Hepatocyte (in vitro differentiated cells): ENCODE measurements at regions not wholly inside any gene's neighbourhood (a gene's known extent, or its start where the extent isn't known, plus 50 kb on each side); places are given as distances from the start of the nearest gene placed in this dataset.

Experiments used
- DNase-seq: peaks from one replicate; pipeline ENCODE4 v3.0.0-alpha.2; 2016; ENCODE audit warnings: low spot score
- H2AFZ ChIP-seq: fragments of 200-600 bp; sonication (generic); 2 replicates; pipeline ENCODE4 v1.6.0; 2016; ENCODE audit warnings: antibody characterized with exemption, mild to moderate bottlenecking
- H3K27ac ChIP-seq: fragments of 200-600 bp; sonication (generic); 2 replicates; pipeline ENCODE4 v1.5.1; 2016; ENCODE audit warnings: mild to moderate bottlenecking
- H3K27me3 ChIP-seq: fragments of 200-600 bp; sonication (generic); 2 replicates; pipeline ENCODE4 v1.6.1; 2016
- H3K36me3 ChIP-seq: fragments of 200-600 bp; sonication (generic); replicated peaks from 2 replicates; pipeline ENCODE4 v1.5.1; 2016; ENCODE audit warnings: low read depth; ENCODE audit not compliant: insufficient read depth
- H3K4me1 ChIP-seq: fragments of 200-600 bp; sonication (generic); 2 replicates; pipeline ENCODE4 v1.5.1; 2016; ENCODE audit warnings: mild to moderate bottlenecking, moderate library complexity; ENCODE audit not compliant: insufficient read depth
- H3K4me2 ChIP-seq: fragments of 200-600 bp; sonication (generic); 2 replicates; pipeline ENCODE4 v1.6.0; 2016
- H3K4me3 ChIP-seq: fragments of 200-600 bp; sonication (generic); 2 replicates; pipeline ENCODE4 v1.5.1; 2016; ENCODE audit warnings: mild to moderate bottlenecking
- H3K79me2 ChIP-seq: fragments of 200-600 bp; sonication (generic); 2 replicates; pipeline ENCODE4 v1.6.0; 2017; ENCODE audit warnings: mild to moderate bottlenecking
- H3K9me2 ChIP-seq: fragments of 200-600 bp; sonication (generic); replicated peaks from 2 replicates; pipeline ENCODE4 v1.6.0; 2017; ENCODE audit warnings: mild to moderate bottlenecking; ENCODE audit not compliant: insufficient read depth
- H3K9me3 ChIP-seq: fragments of 200-600 bp; sonication (generic); 2 replicates; pipeline ENCODE4 v1.5.1; 2016; ENCODE audit warnings: low read depth, mild to moderate bottlenecking
- H4K20me1 ChIP-seq: fragments of 200-600 bp; sonication (generic); 2 replicates; pipeline ENCODE4 v1.6.0; 2016; ENCODE audit warnings: mild to moderate bottlenecking; ENCODE audit not compliant: insufficient read depth, poor library complexity, severe bottlenecking
- EZH2 ChIP-seq: fragments of 200-600 bp; sonication (generic); IDR thresholded peaks from 2 replicates; pipeline ENCODE4 v1.6.1; 2016; ENCODE audit warnings: antibody characterized with exemption, mild to moderate bottlenecking, borderline replicate concordance
- EZH2phosphoT487 ChIP-seq: fragments of 200-600 bp; sonication (generic); IDR thresholded peaks from one replicate; pipeline ENCODE4 v1.6.1; 2018; ENCODE audit warnings: antibody characterized with exemption, mild to moderate bottlenecking, low read depth, moderate library complexity; ENCODE audit not compliant: unreplicated experiment, severe bottlenecking
- WGBS: methylation state at CpG from one replicate; pipeline ENCODE4 v1.1.6; 2016; ENCODE audit warnings: low lambda C conversion rate; ENCODE audit errors: missing lambda C conversion rate; 5-methylcytosine and 5-hydroxymethylcytosine counted together
- TF ChIP-seq, protein P1 (sequence below): fragments of 200-600 bp; sonication (generic); IDR thresholded peaks from 2 replicates; pipeline ENCODE4 v1.5.1; 2016; ENCODE audit warnings: antibody characterized with exemption, mild to moderate bottlenecking; ENCODE audit not compliant: poor library complexity

DNA sequence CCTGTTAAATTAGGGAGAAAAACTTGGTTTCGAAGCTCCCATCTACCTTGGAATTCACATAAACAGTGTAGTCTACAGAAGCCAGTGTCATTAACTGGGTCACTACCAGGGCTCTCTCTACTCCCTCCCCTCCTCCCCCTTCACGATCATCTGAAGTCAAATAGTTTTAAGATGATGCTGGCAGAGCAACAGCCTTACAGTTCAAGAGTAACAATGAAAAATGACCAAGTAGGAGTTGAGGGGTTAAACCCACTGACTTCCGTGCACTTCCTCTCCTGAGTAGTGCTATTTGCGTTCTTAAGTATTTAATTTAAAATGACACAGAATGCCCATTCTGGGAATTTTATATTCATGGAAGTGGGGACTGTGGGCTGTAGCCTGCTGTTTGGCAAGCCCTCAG lies 236.9 kb downstream of the SIPA1L2 start:
- H3K4me3 ChIP-seq = no peak overlapping the region
- H3K79me2 ChIP-seq = no peaks in the 10 kb centered on the region
- no peaks in the 10 kb centered on the region for H3K9me3 ChIP-seq
- no peak overlapping the region for H2AFZ ChIP-seq
- no peaks in the 10 kb centered on the region for H3K36me3 ChIP-seq
- WGBS = 58% methylated on average over 4 of the region's 4 CpGs
- H3K27ac ChIP-seq = no peak overlapping the region
- H3K27me3 ChIP-seq = no peaks in the 10 kb centered on the region
- H4K20me1 ChIP-seq = no peaks in the 10 kb centered on the region
- no peak for DNase-seq
- H3K9me2 ChIP-seq = peaks cover 3% of the 10 kb centered on the region
- H3K4me1 ChIP-seq = no peaks in the 10 kb centered on the region
- no peak for TF ChIP-seq EZH2
- no peak for TF ChIP-seq EZH2phosphoT487
- TF ChIP-seq, protein P1, sequence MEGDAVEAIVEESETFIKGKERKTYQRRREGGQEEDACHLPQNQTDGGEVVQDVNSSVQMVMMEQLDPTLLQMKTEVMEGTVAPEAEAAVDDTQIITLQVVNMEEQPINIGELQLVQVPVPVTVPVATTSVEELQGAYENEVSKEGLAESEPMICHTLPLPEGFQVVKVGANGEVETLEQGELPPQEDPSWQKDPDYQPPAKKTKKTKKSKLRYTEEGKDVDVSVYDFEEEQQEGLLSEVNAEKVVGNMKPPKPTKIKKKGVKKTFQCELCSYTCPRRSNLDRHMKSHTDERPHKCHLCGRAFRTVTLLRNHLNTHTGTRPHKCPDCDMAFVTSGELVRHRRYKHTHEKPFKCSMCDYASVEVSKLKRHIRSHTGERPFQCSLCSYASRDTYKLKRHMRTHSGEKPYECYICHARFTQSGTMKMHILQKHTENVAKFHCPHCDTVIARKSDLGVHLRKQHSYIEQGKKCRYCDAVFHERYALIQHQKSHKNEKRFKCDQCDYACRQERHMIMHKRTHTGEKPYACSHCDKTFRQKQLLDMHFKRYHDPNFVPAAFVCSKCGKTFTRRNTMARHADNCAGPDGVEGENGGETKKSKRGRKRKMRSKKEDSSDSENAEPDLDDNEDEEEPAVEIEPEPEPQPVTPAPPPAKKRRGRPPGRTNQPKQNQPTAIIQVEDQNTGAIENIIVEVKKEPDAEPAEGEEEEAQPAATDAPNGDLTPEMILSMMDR = no peak
- no peak overlapping the region for H3K4me2 ChIP-seq

DNA sequence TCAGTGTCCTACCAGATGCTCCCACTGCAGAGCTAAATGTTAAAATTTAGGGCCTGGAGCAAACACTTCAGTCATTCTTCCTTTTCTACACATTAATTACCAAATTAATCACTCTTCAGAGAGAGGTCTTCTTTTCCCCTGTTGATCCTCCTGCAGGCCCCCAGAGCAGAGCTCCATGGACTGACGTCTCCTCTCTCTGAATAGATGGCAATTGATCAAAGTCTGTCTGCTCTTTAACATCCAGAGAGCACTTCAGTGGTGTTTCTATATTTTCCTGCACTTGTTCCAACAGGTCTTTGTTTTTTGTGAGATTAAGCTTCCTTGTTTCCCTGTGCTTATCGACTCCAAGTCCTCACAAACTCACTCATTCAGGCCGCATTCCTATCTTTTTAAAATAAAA lies 239.3 kb downstream of the SIPA1L2 start:
- Histone ChIP-seq H3K36me3 (no peaks in the 10 kb centered on the region), H3K27me3 (no peaks in the 10 kb centered on the region), H3K4me1 (no peaks in the 10 kb centered on the region), H4K20me1 (no peaks in the 10 kb centered on the region), H3K4me3 (no peak overlapping the region), H3K9me2 (peaks cover 3% of the 10 kb centered on the region), H2AFZ (no peak overlapping the region), H3K4me2 (no peak overlapping the region), H3K79me2 (no peaks in the 10 kb centered on the region), H3K9me3 (no peaks in the 10 kb centered on the region), H3K27ac (no peak overlapping the region)
- 87% methylated on average over 3 of the region's 3 CpGs for WGBS
- TF ChIP-seq EZH2 = no peak
- TF ChIP-seq, protein P1 = no peak
- no peak for TF ChIP-seq EZH2phosphoT487
- no peak for DNase-seq

DNA sequence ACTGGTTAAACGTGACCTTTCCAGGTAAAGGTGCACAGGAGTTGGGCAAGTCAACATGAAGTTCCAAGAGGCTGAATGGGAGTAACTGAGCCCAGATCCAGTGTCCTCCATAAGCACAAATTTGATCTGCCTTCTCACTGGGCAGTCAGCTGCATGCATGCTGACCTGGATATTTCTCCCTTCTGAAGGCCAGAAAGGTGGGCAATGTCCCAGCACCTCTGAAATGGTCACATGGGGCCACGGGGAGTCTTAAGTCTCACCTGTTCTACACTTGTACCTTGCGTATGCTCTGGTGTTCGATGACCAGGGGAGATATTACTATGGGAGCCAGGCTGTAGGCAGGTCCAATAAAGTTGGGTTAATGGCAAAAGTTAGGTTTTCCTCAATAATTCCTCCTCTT lies 240.2 kb downstream of the SIPA1L2 start:
- Histone ChIP-seq H3K9me2 (peaks cover 3% of the 10 kb centered on the region), H3K36me3 (no peaks in the 10 kb centered on the region), H2AFZ (no peak overlapping the region), H3K4me1 (peaks cover under 1% of the 10 kb centered on the region), H3K9me3 (no peaks in the 10 kb centered on the region), H3K27ac (no peak overlapping the region), H4K20me1 (no peaks in the 10 kb centered on the region), H3K79me2 (no peaks in the 10 kb centered on the region), H3K27me3 (no peaks in the 10 kb centered on the region), H3K4me3 (no peak overlapping the region), H3K4me2 (no peak overlapping the region)
- no peak for DNase-seq
- 94% methylated on average over 4 of the region's 4 CpGs for WGBS
- TF ChIP-seq EZH2 = no peak

DNA sequence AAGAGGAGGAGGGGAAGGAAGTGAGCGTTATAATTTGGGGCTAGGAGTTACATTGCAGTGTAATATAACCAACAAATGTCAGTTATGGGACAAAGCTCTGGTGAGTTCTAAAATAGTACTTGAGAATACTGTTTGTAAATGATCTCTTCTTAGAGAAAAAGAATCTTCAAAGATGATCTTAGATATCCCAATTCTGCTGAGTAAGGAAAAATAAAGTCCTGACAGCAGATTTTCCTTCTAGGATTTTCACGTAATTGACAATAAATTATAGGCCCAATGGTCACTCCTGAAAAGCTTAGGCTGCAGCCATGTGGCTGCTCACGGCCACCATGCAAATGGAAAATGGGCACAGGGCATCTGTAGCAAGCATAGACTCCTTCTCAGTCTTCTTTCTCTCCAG lies 241.6 kb downstream of the SIPA1L2 start:
- Histone ChIP-seq H3K4me1 (peaks cover 5% of the 10 kb centered on the region), H3K9me3 (no peaks in the 10 kb centered on the region), H3K4me2 (no peak overlapping the region), H3K4me3 (no peak overlapping the region), H2AFZ (no peak overlapping the region), H3K9me2 (no peaks in the 10 kb centered on the region), H3K27me3 (no peaks in the 10 kb centered on the region), H3K27ac (no peak overlapping the region), H3K79me2 (no peaks in the 10 kb centered on the region), H4K20me1 (no peaks in the 10 kb centered on the region), H3K36me3 (no peaks in the 10 kb centered on the region)
- TF ChIP-seq EZH2 (no peak), EZH2phosphoT487 (no peak)
- TF ChIP-seq, protein P1 = no peak
- DNase-seq = no peak
- 93% methylated on average over 3 of the region's 3 CpGs for WGBS
